Neuron (in vitro differentiated cells): ENCODE measurements at regions not wholly inside any gene's neighbourhood (a gene's known extent, or its start where the extent isn't known, plus 50 kb on each side); places are given as distances from the start of the nearest gene placed in this dataset.
"Not testable (repeated sequence)": the region's sequence is repeated elsewhere in the genome, so short reads cannot be mapped to it uniquely, and the experiment has no call there.

Source experiments
- H2AFZ ChIP-seq: one replicate; pipeline ENCODE4 v1.6.1; 2013; ENCODE audit warnings: low read depth, mild to moderate bottlenecking, inconsistent platforms, low read length, moderate library complexity
- H3K27me3 ChIP-seq: one replicate; pipeline ENCODE4 v1.6.1; 2013; ENCODE audit warnings: low read length; ENCODE audit not compliant: insufficient read depth
- H3K36me3 ChIP-seq: one replicate; pipeline ENCODE4 v1.6.1; 2013; ENCODE audit warnings: low read length; ENCODE audit not compliant: insufficient read depth
- H3K4me1 ChIP-seq: one replicate; pipeline ENCODE4 v1.6.1; 2013; ENCODE audit warnings: low read length; ENCODE audit not compliant: insufficient read depth
- H3K4me3 ChIP-seq: 2 replicates; pipeline ENCODE4 v1.5.1; 2013; ENCODE audit warnings: mild to moderate bottlenecking, low read length, moderate library complexity
- H3K9me3 ChIP-seq: one replicate; pipeline ENCODE4 v1.6.1; 2013; ENCODE audit warnings: low read length

- Histone ChIP-seq H3K9me3 (no peaks in the 10 kb centered on the region), H3K4me3 (no peak overlapping the region), H3K36me3 (no peaks in the 10 kb centered on the region)
These were observed 605.1 kb downstream of the BCOR start for GRCh38 chrX:39492497-39493162.

GRCh38 chrX:39493168-39493567 lies 604.6 kb downstream of the BCOR start:
- H3K4me1 ChIP-seq, result no peaks in the 10 kb centered on the region
- no peaks in the 10 kb centered on the region for H3K9me3 ChIP-seq
- H3K4me3 ChIP-seq, result no peak overlapping the region
- no peaks in the 10 kb centered on the region for H3K36me3 ChIP-seq
- H3K27me3 ChIP-seq, result peaks cover 5% of the 10 kb centered on the region
- H2AFZ ChIP-seq, result no peak overlapping the region

More at GRCh38 chrX:39492497-39493162, 605.1 kb downstream of the BCOR start:
- H3K4me1 ChIP-seq, result no peaks in the 10 kb centered on the region
- peaks cover 5% of the 10 kb centered on the region for H3K27me3 ChIP-seq
- H2AFZ ChIP-seq, result no peak overlapping the region

- not testable (repeated sequence) for H3K36me3 ChIP-seq, H3K4me3 ChIP-seq, H3K27me3 ChIP-seq, H3K9me3 ChIP-seq, H3K4me1 ChIP-seq, H2AFZ ChIP-seq
These were observed 600.6 kb downstream of the BCOR start for GRCh38 chrX:39497117-39497516.

GRCh38 chrX:39497702-39498265 lies 600.0 kb downstream of the BCOR start:
- Histone ChIP-seq H2AFZ (no peak overlapping the region), H3K36me3 (no peaks in the 10 kb centered on the region), H3K4me1 (no peaks in the 10 kb centered on the region), H3K27me3 (peaks cover 2% of the 10 kb centered on the region), H3K9me3 (no peaks in the 10 kb centered on the region), H3K4me3 (no peak overlapping the region)

- no peaks in the 10 kb centered on the region for H3K4me1 ChIP-seq
- H3K27me3 ChIP-seq, result peaks cover 2% of the 10 kb centered on the region
- H2AFZ ChIP-seq, result no peak overlapping the region
- no peak overlapping the region for H3K4me3 ChIP-seq
- H3K36me3 ChIP-seq, result no peaks in the 10 kb centered on the region
- no peaks in the 10 kb centered on the region for H3K9me3 ChIP-seq
These were observed 597.8 kb downstream of the BCOR start for GRCh38 chrX:39499996-39500395.

- Histone ChIP-seq H2AFZ (no peak overlapping the region), H3K4me1 (no peaks in the 10 kb centered on the region), H3K9me3 (no peaks in the 10 kb centered on the region), H3K36me3 (no peaks in the 10 kb centered on the region), H3K4me3 (no peak overlapping the region), H3K27me3 (no peaks in the 10 kb centered on the region)
These were observed 595.9 kb downstream of the BCOR start for GRCh38 chrX:39501822-39502221.

- Histone ChIP-seq H3K9me3 (no peaks in the 10 kb centered on the region), H2AFZ (no peak overlapping the region), H3K36me3 (no peaks in the 10 kb centered on the region), H3K4me3 (no peak overlapping the region), H3K27me3 (no peaks in the 10 kb centered on the region), H3K4me1 (no peaks in the 10 kb centered on the region)
These were observed 595.3 kb downstream of the BCOR start for GRCh38 chrX:39502486-39502885.

- no peaks in the 10 kb centered on the region for H3K4me1 ChIP-seq
- H3K36me3 ChIP-seq, result no peaks in the 10 kb centered on the region
- no peak overlapping the region for H3K4me3 ChIP-seq
- H3K27me3 ChIP-seq, result no peaks in the 10 kb centered on the region
- no peaks in the 10 kb centered on the region for H3K9me3 ChIP-seq
- no peak overlapping the region for H2AFZ ChIP-seq
These were observed 593.5 kb downstream of the BCOR start for GRCh38 chrX:39504227-39504626.

GRCh38 chrX:39504850-39505259 lies 592.9 kb downstream of the BCOR start:
- Histone ChIP-seq H3K36me3 (no peaks in the 10 kb centered on the region), H3K9me3 (no peaks in the 10 kb centered on the region), H2AFZ (no peak overlapping the region), H3K4me3 (no peak overlapping the region), H3K27me3 (no peaks in the 10 kb centered on the region), H3K4me1 (no peaks in the 10 kb centered on the region)

- H2AFZ ChIP-seq, result no peak overlapping the region
- H3K27me3 ChIP-seq, result no peaks in the 10 kb centered on the region
- H3K4me1 ChIP-seq, result no peaks in the 10 kb centered on the region
- no peaks in the 10 kb centered on the region for H3K9me3 ChIP-seq
- H3K36me3 ChIP-seq, result no peaks in the 10 kb centered on the region
- H3K4me3 ChIP-seq, result no peak overlapping the region
These were observed 591.6 kb downstream of the BCOR start for GRCh38 chrX:39506131-39506530.

- H2AFZ ChIP-seq, result no peak overlapping the region
- no peaks in the 10 kb centered on the region for H3K9me3 ChIP-seq
- no peaks in the 10 kb centered on the region for H3K4me1 ChIP-seq
- H3K36me3 ChIP-seq, result no peaks in the 10 kb centered on the region
- no peak overlapping the region for H3K4me3 ChIP-seq
- H3K27me3 ChIP-seq, result no peaks in the 10 kb centered on the region
These were observed 590.7 kb downstream of the BCOR start for GRCh38 chrX:39507034-39507433.

- Histone ChIP-seq H3K36me3 (no peaks in the 10 kb centered on the region), H3K4me3 (no peak overlapping the region), H2AFZ (no peak overlapping the region), H3K27me3 (no peaks in the 10 kb centered on the region), H3K4me1 (no peaks in the 10 kb centered on the region), H3K9me3 (no peaks in the 10 kb centered on the region)
These were observed 590.0 kb downstream of the BCOR start for GRCh38 chrX:39507617-39508299.

- no peaks in the 10 kb centered on the region for H3K36me3 ChIP-seq
- H3K4me3 ChIP-seq, result no peak overlapping the region
- no peaks in the 10 kb centered on the region for H3K27me3 ChIP-seq
- H3K9me3 ChIP-seq, result no peaks in the 10 kb centered on the region
- H3K4me1 ChIP-seq, result no peaks in the 10 kb centered on the region
- H2AFZ ChIP-seq, result no peak overlapping the region
These were observed 589.5 kb downstream of the BCOR start for GRCh38 chrX:39508300-39508692.
